ENCODE measurements at regions not wholly inside any gene's neighbourhood (a gene's known extent, or its start where the extent isn't known, plus 50 kb on each side); places are given as distances from the start of the nearest gene placed in this dataset.
"Not testable (repeated sequence)": the region's sequence is repeated elsewhere in the genome, so short reads cannot be mapped to it uniquely, and the experiment has no call there.

DNA sequence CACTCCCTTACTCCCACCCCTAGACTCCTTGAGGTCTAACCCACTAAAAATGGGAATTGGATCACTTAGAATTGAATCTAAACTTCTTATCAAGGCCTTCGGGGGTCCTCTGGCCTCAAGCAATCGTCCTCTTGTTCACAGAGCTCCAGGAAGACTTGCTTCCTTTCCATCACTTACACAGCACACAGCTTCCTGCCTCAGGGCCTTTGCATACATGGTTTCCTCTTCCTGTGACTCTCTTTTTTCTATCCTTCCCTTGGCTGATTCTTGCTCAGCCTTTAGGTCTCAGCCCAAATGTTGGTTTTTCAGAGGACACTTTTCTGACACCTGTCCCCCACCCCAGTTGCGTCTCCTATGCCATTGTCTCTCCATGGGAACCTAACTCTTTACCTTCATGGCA, 50.0 kb upstream of the ALDH1B1 start:
- FAIRE-seq, result no peak
- no peak for DNase-seq (ENCODE audit: insufficient read length, low spot score)

GRCh38 chr9:38342096-38342495, 50.4 kb upstream of the ALDH1B1 start:
- FAIRE-seq (no peak), DNase-seq (ENCODE audit: insufficient read length, low spot score) (no peak)

GRCh38 chr9:38339496-38339895, 53.0 kb upstream of the ALDH1B1 start:
- no peak for FAIRE-seq

DNA sequence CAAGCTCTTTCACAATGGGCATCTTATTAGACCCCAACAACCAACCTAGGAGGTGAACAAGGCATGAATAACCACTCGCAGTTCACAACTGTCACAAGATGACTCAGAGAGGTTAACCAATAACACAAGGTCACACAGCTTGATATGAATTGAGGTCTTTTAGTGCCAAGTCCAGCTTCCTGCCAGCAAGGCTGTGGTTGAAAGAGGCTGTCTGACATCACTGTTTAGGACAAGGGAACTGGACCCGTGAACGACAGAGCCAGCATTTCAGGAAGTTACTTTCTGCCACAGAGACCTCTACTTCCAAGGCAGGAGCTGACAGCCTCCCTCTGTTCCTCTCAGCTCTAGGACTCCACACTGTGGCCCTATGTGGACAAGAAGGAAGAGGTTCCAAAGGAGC, 53.4 kb upstream of the ALDH1B1 start:
- no peak for DNase-seq (ENCODE audit: insufficient read length, low spot score)
- FAIRE-seq, result no peak

More at GRCh38 chr9:38339496-38339895, 53.0 kb upstream of the ALDH1B1 start:
- DNase-seq (ENCODE audit: insufficient read length, low spot score), result no peak

- DNase-seq (ENCODE audit: insufficient read length, low spot score) (no peak), FAIRE-seq (no peak)
These were observed 54.0 kb upstream of the ALDH1B1 start for GRCh38 chr9:38338342-38339018.

GRCh38 chr9:38337706-38338264, 54.7 kb upstream of the ALDH1B1 start:
- DNase-seq (ENCODE audit: insufficient read length, low spot score) (no peak), FAIRE-seq (no peak)

- no peak for FAIRE-seq
- no peak for DNase-seq (ENCODE audit: insufficient read length, low spot score)
These were observed 55.3 kb upstream of the ALDH1B1 start for GRCh38 chr9:38337181-38337580.

- FAIRE-seq, result no peak
- DNase-seq (ENCODE audit: insufficient read length, low spot score), result no peak
These were observed 56.2 kb upstream of the ALDH1B1 start for GRCh38 chr9:38336341-38336740.

- no peak for FAIRE-seq
These were observed 56.8 kb upstream of the ALDH1B1 start for GRCh38 chr9:38335686-38336085.

GRCh38 chr9:38334234-38334633, 58.3 kb upstream of the ALDH1B1 start:
- FAIRE-seq (no peak), DNase-seq (ENCODE audit: insufficient read length, low spot score) (no peak)

More at GRCh38 chr9:38335686-38336085, 56.8 kb upstream of the ALDH1B1 start:
- DNase-seq (ENCODE audit: insufficient read length, low spot score), result no peak

DNA sequence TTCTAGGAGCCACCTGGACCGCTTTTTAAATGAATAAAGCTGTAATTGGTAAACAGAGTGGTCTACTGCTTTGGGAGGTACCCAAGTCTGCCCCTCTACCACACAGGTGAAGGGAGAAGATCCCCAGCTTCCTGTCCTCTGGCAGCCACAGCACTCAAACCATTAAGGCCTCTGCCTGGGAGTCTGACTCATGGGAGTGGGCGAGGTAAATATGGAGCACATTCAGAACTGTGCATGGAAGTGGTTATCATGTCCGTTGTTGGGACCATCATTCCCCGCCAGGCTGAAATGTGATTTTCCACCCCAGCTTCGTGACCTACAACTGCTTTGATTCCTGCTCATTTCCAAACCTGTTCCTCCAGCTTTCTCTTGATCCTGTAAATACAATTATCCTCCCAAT, 59.5 kb upstream of the ALDH1B1 start:
- FAIRE-seq (no peak), DNase-seq (ENCODE audit: insufficient read length, low spot score) (no peak)

DNA sequence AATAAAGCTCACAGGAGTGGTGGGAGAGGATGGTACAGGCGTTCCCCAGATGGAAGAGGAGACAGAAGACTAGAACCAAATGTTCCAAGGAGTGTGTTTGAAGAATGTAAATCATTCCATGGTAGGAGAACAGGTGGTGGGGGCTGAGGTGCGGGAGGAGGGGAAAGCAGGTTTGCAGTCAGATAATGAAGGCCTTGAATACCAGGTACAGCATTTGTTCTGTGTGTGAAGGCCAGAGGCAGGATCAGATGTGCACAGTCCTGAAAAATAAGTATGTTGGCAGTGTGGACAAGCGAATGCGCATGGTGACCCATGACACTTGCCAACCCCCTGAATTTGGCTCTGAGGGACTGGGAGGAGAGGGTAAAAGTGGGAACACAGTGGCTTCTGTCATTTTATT, 59.9 kb upstream of the ALDH1B1 start:
- no peak for FAIRE-seq
- no peak for DNase-seq (ENCODE audit: insufficient read length, low spot score)

DNA sequence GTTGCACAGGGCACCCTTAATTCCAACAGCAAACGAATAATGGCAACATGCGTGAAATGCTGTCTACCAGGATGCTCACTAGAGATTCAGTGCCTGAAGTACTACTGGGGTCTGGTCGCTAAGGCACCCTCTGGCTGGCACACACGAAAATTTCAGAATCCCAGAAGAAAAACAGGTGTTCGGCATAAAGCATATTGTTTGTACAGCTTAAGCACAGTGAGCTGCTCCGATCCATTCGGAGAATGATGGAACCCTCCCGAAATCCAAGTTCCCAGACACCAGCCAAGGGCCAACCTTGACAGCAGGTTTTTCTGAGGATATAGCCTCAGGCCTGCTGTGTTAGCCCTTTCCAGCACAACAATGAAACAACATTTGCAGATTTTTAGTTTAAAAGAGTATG, 61.4 kb upstream of the ALDH1B1 start:
- FAIRE-seq, result no peak
- DNase-seq (ENCODE audit: insufficient read length, low spot score), result no peak

GRCh38 chr9:38329968-38330367, 62.5 kb upstream of the ALDH1B1 start:
- DNase-seq (ENCODE audit: insufficient read length, low spot score) (no peak), FAIRE-seq (no peak)

DNA sequence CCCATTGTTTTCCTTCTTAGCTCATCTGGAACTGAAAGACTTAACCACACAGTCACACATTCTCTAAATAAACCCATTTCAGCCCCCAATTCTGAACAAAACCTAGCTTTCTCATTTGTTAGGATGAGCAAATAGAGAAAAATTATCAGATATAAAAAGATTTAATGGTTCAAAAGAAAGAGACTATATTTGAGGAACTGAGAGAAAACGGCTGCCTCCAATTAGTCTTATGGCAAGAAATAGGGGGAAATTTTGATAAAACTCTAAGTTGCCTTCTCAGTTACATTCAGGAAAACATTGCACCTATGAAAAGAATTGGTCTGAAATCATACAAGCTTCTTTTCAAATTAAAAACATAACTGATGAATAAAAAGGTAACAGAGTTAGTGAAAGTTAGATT, 63.7 kb upstream of the ALDH1B1 start:
- FAIRE-seq, result no peak
- DNase-seq (ENCODE audit: insufficient read length, low spot score), result no peak

- DNase-seq (ENCODE audit: insufficient read length, low spot score) (no peak), FAIRE-seq (no peak)
These were observed 66.4 kb upstream of the ALDH1B1 start for GRCh38 chr9:38326122-38326521.

DNA sequence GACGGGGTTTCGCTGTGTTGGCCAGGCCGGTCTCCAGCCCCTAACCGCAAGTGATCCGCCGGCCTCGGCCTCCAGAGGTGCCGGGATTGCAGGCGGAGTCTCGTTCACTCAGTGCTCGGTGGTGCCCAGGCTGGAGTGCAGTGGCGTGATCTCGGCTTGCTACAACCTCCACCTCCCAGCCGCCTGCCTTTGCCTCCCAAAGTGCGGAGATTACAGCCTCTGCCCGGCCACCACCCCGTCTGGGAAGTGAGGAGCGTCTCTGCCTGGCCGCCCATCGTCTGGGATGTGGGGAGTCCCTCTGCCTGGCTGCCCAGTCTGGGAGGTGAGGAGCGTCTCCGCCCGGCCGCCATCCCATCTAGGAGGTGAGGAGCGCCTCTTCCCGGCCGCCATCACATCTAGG, 68.3 kb upstream of the ALDH1B1 start:
- not testable (repeated sequence) for FAIRE-seq; DNase-seq (ENCODE audit: insufficient read length, low spot score)

DNA sequence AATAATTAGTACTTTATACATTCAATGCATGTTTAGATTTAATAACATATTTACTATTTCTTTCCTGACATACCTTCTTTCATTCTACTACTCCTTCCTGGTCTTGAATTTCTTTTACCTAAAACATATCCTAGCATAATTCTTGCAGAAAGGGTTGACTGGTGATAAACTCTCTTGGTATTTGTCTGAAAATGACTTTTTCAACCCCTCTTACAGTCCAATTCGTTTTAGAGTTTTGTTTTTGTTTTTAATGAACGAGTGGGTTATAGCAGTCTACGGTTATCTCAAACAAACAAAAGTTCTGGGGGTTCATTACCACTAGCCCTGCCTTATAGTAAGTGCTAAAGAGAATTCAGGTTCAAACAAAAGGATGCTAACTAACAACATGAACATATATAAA, 69.6 kb upstream of the ALDH1B1 start:
- no peak for FAIRE-seq
- DNase-seq (ENCODE audit: insufficient read length, low spot score), result no peak

GRCh38 chr9:38319496-38320173, 72.9 kb upstream of the ALDH1B1 start:
- DNase-seq (ENCODE audit: insufficient read length, low spot score), result no peak
- no peak for FAIRE-seq

GRCh38 chr9:38318759-38319495, 73.6 kb upstream of the ALDH1B1 start:
- no peak for FAIRE-seq
- no peak for DNase-seq (ENCODE audit: insufficient read length, low spot score)

- DNase-seq (ENCODE audit: insufficient read length, low spot score), result no peak
- FAIRE-seq, result no peak
These were observed 76.2 kb upstream of the ALDH1B1 start for GRCh38 chr9:38316166-38316780.

Measured in HTR-8/SVneo (cell line).